Spinal cord (tissue), 9 donors: ENCODE measurements at regions not wholly inside any gene's neighbourhood (a gene's known extent, or its start where the extent isn't known, plus 50 kb on each side); places are given as distances from the start of the nearest gene placed in this dataset.

Experiments used
- DNase-seq, 6 donors: peaks; one replicate each; pipeline versions ENCODE4 v3.0.0 to v3.0.0-alpha.2; 2013 to 2015; ENCODE audit warnings: low spot score in 6 of 6, low read depth in 4 of 6
- H3K27ac ChIP-seq: one replicate; pipeline ENCODE4 v1.5.1; 2013; ENCODE audit warnings: low read depth, low read length, control low read depth
- H3K27me3 ChIP-seq: one replicate; pipeline ENCODE4 v1.6.1; 2013; ENCODE audit warnings: low read length; ENCODE audit not compliant: control insufficient read depth, insufficient read depth
- H3K36me3 ChIP-seq: one replicate; pipeline ENCODE4 v1.6.1; 2013; ENCODE audit warnings: low read length; ENCODE audit not compliant: control insufficient read depth, insufficient read depth
- H3K4me1 ChIP-seq: one replicate; pipeline ENCODE4 v1.6.1; 2013; ENCODE audit warnings: low read length; ENCODE audit not compliant: control insufficient read depth, insufficient read depth
- H3K4me3 ChIP-seq: one replicate; pipeline ENCODE4 v1.5.1; 2013; ENCODE audit warnings: low read depth, low read length, control low read depth
- H3K9me3 ChIP-seq: one replicate; pipeline ENCODE4 v1.6.1; 2013; ENCODE audit warnings: low read length; ENCODE audit not compliant: control insufficient read depth, insufficient read depth
- WGBS: methylation state at CpG from one replicate; pipeline ENCODE4 v1.1.5; 2013; ENCODE audit warnings: missing lambda C conversion rate; ENCODE audit not compliant: insufficient coverage; 5-methylcytosine and 5-hydroxymethylcytosine counted together
- donor health status: healthy.

DNA sequence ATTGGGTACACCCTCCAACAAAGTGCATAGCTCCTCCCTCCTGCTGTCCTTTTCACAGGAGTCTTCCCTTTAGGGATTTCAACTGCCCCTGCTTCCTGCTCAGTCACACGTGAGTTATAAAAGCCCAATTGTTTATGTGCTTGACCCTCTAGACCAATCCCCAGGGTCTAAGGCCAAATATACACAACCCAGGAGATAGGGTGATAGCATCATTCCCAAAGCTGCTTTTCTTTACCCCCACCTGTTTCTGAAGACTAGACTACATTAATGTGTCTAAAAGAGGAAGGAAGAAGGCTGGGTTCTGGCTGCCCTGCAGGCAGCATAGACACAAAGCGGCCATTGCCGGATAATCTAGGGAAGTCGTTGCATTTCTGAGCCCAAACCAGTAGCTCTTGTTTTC lies 526.7 kb upstream of the FRG1 start:
- 75% methylated on average over 4 of the region's 4 CpGs for WGBS
- DNase-seq: no peak
- H3K36me3 ChIP-seq: no peaks in the 10 kb centered on the region
- H3K4me3 ChIP-seq: no peak overlapping the region
- no peaks in the 10 kb centered on the region for H3K9me3 ChIP-seq
- H3K27ac ChIP-seq: no peak overlapping the region
- no peaks in the 10 kb centered on the region for H3K4me1 ChIP-seq
- H3K27me3 ChIP-seq: no peaks in the 10 kb centered on the region

DNA sequence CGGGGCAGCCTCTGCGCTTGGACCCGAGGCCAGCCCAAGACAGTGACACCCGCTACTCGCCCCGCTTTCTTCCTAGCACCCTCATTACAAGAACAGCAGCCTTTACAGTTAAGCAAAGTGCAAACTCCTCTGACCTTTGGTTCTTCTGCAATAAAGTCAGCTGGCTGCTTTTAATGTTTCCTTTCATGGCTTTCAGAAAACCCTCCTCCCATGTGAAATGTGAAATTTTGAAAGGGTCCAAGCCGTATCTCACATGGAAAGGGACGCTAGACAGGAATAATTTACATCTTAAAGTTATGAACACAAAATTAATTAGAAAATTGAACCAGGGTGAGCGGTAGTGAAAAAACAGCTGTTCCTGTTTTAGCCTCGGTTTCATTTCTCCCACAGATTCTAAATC lies 520.1 kb upstream of the FRG1 start:
- H3K36me3 ChIP-seq: no peaks in the 10 kb centered on the region
- WGBS: 80% methylated on average over 6 of the region's 10 CpGs
- no peaks in the 10 kb centered on the region for H3K27me3 ChIP-seq
- H3K4me1 ChIP-seq: peaks cover 3% of the 10 kb centered on the region
- H3K27ac ChIP-seq: no peak overlapping the region
- no peak for DNase-seq
- H3K4me3 ChIP-seq: no peak overlapping the region
- H3K9me3 ChIP-seq: no peaks in the 10 kb centered on the region

DNA sequence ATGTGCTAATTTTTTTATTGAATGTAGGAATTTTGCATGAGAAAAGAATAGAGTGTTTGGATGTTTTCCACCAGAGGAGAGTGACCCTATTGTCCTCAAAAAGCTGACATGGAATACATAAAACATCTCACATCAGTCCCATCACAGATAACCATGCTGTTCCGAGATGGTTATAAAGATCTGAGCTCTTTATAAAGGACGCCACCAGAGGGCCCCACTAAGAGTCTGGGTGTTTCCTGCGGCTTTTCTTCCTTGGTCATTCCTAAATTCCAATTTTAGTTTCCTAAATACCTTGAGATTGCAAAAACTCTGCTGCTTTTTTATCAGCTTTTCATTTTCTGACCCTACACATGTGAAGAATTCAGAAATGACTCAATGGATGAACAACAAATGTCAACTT lies 504.5 kb upstream of the FRG1 start:
- Histone ChIP-seq H3K27ac (no peak overlapping the region), H3K27me3 (no peaks in the 10 kb centered on the region), H3K9me3 (no peaks in the 10 kb centered on the region), H3K4me1 (no peaks in the 10 kb centered on the region), H3K4me3 (no peak overlapping the region), H3K36me3 (no peaks in the 10 kb centered on the region)
- no peak for DNase-seq
- 68% methylated on average over 3 of the region's 3 CpGs for WGBS

DNA sequence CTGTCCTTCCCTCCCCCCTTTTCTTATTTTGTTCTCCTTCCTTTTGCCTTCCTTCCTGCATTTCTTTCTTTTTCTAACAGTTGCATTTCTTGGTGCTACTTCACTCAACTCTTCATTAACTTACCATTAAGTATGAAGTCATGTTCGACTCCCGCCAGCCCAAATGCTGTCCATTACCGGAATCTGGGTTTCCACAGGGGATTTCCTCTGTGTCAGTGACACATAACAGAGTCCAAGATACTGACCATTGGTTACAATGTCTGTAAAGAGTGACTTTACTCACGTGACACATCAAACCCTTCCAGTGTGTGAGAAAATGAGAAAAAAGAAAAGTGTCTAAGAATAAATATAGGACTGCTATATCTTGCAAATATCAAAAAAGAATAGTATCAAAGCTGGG lies 500.0 kb upstream of the FRG1 start:
- WGBS: no CpG with 5 or more reads among the region's 4 CpGs
- no peak overlapping the region for H3K4me3 ChIP-seq
- H3K9me3 ChIP-seq: no peaks in the 10 kb centered on the region
- DNase-seq: no peak
- no peaks in the 10 kb centered on the region for H3K36me3 ChIP-seq
- no peaks in the 10 kb centered on the region for H3K4me1 ChIP-seq
- no peak overlapping the region for H3K27ac ChIP-seq
- H3K27me3 ChIP-seq: no peaks in the 10 kb centered on the region

DNA sequence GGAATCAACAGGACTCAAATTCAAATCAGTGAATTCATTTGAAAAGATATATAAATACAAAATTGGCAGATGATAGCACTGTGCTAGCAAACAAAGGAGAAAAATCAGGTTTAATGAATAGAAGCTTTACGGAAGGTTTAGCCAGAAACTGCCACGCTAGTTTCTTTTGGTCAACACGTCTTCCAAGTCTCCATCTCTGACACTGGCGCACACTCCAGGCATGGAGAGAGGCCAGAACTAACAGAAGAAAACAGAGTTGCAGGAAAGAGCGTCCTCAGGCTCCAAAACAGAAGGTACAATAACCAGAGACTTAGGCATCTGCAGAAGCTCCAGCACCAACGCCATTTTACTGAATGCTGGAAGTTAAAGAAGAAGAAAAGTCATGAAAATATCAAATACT lies 497.3 kb upstream of the FRG1 start:
- Histone ChIP-seq H3K4me1 (no peaks in the 10 kb centered on the region), H3K27me3 (no peaks in the 10 kb centered on the region), H3K36me3 (no peaks in the 10 kb centered on the region), H3K4me3 (no peak overlapping the region), H3K9me3 (no peaks in the 10 kb centered on the region), H3K27ac (no peak overlapping the region)
- WGBS: 76% methylated on average over 4 of the region's 6 CpGs
- DNase-seq: peak in 1 of 6 donors; percentile 15

DNA sequence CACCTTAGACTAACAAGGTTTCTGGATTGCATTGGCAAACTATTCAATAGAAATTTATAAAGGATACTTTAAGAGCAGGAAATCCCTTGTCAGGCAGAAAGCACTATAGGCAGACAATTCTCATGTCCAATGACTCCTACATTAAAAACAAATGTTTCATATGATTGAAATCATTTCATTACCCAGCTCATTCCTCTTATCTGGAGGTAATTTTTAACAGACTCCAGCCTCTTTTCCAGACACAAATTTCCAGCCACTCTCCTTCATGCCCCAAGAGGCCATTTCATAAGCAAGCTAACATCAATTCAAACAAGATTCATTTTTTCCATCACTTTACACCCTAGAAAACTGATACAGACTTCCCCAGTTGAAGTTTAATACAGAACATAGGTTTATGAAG lies 495.1 kb upstream of the FRG1 start:
- H3K36me3 ChIP-seq: no peaks in the 10 kb centered on the region
- H3K9me3 ChIP-seq: no peaks in the 10 kb centered on the region
- no peak for DNase-seq
- H3K4me3 ChIP-seq: no peak overlapping the region
- no peaks in the 10 kb centered on the region for H3K4me1 ChIP-seq
- H3K27ac ChIP-seq: no peak overlapping the region
- no peaks in the 10 kb centered on the region for H3K27me3 ChIP-seq

DNA sequence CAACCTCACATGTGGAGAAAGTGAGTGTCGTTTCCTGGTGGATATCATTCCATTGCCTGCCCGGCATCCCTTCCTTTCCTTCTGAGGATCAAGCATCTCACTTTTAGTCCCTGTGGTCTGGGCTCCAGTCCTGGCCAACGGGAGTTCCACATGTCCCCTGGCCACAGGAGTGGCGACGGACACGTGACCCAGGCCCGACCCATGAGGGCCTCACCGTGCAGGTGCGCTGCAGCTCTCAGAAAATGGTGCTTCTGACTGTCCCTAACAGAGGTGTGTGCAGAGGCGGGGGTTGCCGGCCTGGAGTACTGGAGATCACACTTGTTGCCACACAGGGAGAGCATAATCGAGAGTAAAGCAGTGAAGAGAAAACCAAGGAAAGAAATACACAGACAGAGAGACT lies 476.9 kb upstream of the FRG1 start:
- H3K4me1 ChIP-seq: no peaks in the 10 kb centered on the region
- DNase-seq: no peak
- H3K27me3 ChIP-seq: no peaks in the 10 kb centered on the region
- H3K9me3 ChIP-seq: no peaks in the 10 kb centered on the region
- 92% methylated on average over 9 of the region's 12 CpGs for WGBS
- no peak overlapping the region for H3K4me3 ChIP-seq
- no peak overlapping the region for H3K27ac ChIP-seq
- no peaks in the 10 kb centered on the region for H3K36me3 ChIP-seq

DNA sequence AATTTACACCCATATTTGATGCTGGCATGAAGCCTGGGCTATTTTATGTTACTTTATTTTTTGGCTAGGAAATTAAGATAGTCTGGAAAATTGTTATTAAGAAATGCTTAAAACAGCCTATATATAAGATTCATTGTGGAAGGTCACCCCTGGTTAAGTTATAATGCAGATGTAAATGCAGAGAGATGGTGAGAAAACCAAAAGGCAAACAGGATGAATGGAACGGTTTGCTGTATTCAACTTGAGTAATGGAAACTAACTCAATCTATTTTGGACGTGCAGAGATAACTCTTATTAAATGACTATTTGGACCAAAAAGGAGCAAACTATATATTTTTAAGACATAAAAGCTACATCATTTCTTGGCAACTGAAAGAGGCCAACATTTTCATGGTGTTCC lies 446.3 kb upstream of the FRG1 start:
- DNase-seq: peak in 1 of 6 donors; percentile 25
- WGBS: no CpG with 5 or more reads among the region's 2 CpGs

DNA sequence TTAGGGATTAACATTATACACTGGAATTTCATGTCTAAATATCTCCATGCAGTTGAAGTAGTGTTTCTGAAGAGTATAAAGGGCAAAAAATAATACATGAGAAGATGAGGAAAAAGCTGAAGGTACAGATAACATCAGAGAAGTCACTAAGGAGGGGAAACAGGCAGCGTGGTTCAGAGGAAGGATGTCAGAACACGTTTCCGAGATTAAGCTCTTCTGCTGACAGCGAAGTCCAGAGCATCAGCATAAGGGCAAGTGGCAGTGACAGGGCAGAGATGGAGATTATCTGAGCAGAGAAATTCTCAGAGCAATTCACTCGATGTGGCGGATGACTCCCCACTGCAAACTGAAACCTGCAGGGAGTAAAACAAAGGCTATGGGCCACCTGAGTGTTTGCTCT lies 443.2 kb upstream of the FRG1 start:
- Histone ChIP-seq H3K36me3 (no peaks in the 10 kb centered on the region), H3K4me3 (no peak overlapping the region), H3K4me1 (no peaks in the 10 kb centered on the region), H3K9me3 (no peaks in the 10 kb centered on the region), H3K27ac (no peak overlapping the region), H3K27me3 (no peaks in the 10 kb centered on the region)
- WGBS: 72% methylated on average over 6 of the region's 6 CpGs
- DNase-seq: no peak

More for the DNA sequence above, 446.3 kb upstream of the FRG1 start:
- H3K4me1 ChIP-seq: no peaks in the 10 kb centered on the region
- no peaks in the 10 kb centered on the region for H3K27me3 ChIP-seq
- no peaks in the 10 kb centered on the region for H3K36me3 ChIP-seq
- H3K9me3 ChIP-seq: no peaks in the 10 kb centered on the region
- H3K4me3 ChIP-seq: no peak overlapping the region
- H3K27ac ChIP-seq: no peak overlapping the region

DNA sequence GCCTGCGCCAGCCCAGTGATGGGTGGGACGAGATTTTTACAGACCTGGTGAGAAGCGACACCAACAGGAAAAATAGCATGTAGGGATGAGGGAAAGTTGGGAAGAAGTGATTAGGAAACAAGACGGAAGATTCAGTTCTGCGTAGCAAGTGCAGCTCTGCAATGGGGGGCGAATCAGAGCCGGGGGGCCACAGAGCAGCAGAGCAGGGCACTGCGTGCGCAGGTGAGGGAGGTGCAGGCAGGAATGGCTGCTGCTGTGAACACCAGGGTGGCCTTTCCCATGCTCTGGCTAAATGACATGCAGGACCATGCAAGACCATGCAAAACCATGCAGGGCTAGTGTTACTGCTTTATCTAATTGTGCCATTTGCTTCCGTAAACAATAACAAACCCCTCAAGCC lies 442.7 kb upstream of the FRG1 start:
- Histone ChIP-seq H3K9me3 (no peaks in the 10 kb centered on the region), H3K4me1 (no peaks in the 10 kb centered on the region), H3K27ac (no peak overlapping the region), H3K4me3 (no peak overlapping the region), H3K27me3 (no peaks in the 10 kb centered on the region), H3K36me3 (no peaks in the 10 kb centered on the region)
- 86% methylated on average over 10 of the region's 10 CpGs for WGBS
- DNase-seq: no peak
